ENCODE measurements at regions not wholly inside any gene's neighbourhood (a gene's known extent, or its start where the extent isn't known, plus 50 kb on each side); places are given as distances from the start of the nearest gene placed in this dataset.

DNA sequence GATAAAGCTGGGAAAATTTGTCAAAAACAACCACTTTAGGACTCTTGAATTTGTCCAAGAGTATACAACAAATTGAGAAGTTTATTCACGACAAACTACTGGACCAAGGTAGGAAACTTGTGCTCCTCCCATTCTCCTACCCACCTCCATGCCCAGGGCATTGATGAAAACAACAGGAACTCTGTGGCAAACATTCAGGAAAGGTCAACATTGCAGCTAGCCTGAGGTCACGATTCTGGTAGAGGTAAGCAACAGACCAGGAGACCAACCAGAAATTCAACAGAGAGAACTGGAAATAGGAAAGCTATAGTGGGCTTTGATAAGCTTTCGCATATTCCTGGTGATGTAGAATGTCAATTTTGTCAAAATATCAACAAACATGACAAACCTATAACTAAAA is 209.1 kb upstream of the CTAGE1 start:
- TF ChIP-seq CTCF (IDR thresholded peaks at IDR 0.05; ENCODE audit: borderline replicate concordance, control extremely low read depth, extremely low read depth, insufficient read depth, missing control alignments) = no peak
- DNase-seq (ENCODE audit: low spot score) = no peak
- in situ Hi-C loops (cut with MboI; ENCODE audit: low sequenced_read_pairs, unreplicated experiment) = no loop called here

GRCh38 chr18:22627506-22627905 is 209.8 kb upstream of the CTAGE1 start:
- in situ Hi-C loops (cut with MboI; ENCODE audit: low sequenced_read_pairs, unreplicated experiment) = no loop called here
- no peak for TF ChIP-seq CTCF (IDR thresholded peaks at IDR 0.05; ENCODE audit: borderline replicate concordance, control extremely low read depth, extremely low read depth, insufficient read depth, missing control alignments)
- no peak for DNase-seq (ENCODE audit: low spot score)

GRCh38 chr18:22628795-22629510 is 211.2 kb upstream of the CTAGE1 start:
- in situ Hi-C loops (cut with MboI; ENCODE audit: low sequenced_read_pairs, unreplicated experiment) = no loop called here
- DNase-seq (ENCODE audit: low spot score) = no peak
- no peak for TF ChIP-seq CTCF (IDR thresholded peaks at IDR 0.05; ENCODE audit: borderline replicate concordance, control extremely low read depth, extremely low read depth, insufficient read depth, missing control alignments)

DNA sequence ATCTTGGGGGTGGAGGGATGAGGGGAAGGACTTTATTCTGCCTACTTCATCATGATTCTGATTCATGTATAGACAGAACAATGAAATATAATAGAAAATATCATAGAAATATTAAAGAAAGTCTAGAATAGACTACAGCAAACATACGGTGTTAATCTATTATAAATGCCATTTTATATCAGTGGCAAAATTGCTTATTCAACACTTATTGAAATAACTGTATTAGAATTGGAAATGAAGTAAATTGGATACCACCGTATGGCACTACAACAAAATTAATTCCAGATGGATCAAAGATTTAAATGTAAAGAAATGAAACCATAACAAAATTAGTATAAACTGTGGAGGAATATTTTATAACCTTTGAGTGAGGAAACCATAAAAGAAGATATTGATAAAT is 213.3 kb upstream of the CTAGE1 start:
- DNase-seq (ENCODE audit: low spot score) = no peak
- in situ Hi-C loops (cut with MboI; ENCODE audit: low sequenced_read_pairs, unreplicated experiment) = no loop called here
- TF ChIP-seq CTCF (IDR thresholded peaks at IDR 0.05; ENCODE audit: borderline replicate concordance, control extremely low read depth, extremely low read depth, insufficient read depth, missing control alignments) = no peak

DNA sequence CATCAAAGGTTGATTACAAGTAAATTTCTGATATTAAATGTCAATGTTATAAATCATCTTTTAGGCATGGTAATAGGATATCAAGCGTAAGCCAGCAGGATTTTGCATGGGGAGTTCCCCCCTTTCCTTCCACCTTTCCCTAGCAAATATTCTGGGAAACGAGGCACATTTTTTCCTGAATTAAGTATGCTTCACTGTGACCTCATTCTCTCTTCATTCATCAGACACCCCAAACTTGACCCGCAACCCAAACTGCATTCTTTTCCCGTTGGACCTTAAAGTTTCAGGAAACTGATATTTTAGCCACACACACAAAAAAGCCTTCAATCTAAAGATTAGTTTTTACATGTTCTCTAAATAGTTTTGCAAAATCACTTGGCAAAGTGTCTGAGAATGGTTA is 214.5 kb upstream of the CTAGE1 start:
- no peak for DNase-seq (ENCODE audit: low spot score)
- no peak for TF ChIP-seq CTCF (IDR thresholded peaks at IDR 0.05; ENCODE audit: borderline replicate concordance, control extremely low read depth, extremely low read depth, insufficient read depth, missing control alignments)
- in situ Hi-C loops (cut with MboI; ENCODE audit: low sequenced_read_pairs, unreplicated experiment) = no loop called here

GRCh38 chr18:22634464-22634863 is 216.7 kb upstream of the CTAGE1 start:
- in situ Hi-C loops (cut with MboI; ENCODE audit: low sequenced_read_pairs, unreplicated experiment) = no loop called here
- no peak for DNase-seq (ENCODE audit: low spot score)
- no peak for TF ChIP-seq CTCF (IDR thresholded peaks at IDR 0.05; ENCODE audit: borderline replicate concordance, control extremely low read depth, extremely low read depth, insufficient read depth, missing control alignments)
